HepG2 (cell line): ENCODE measurements at regions not wholly inside any gene's neighbourhood (a gene's known extent, or its start where the extent isn't known, plus 50 kb on each side); places are given as distances from the start of the nearest gene placed in this dataset.

ENCODE experiments used
- ATAC-seq: fragments of 200-7000 bp; cut with Tn5 transposase; 3 replicates; pipeline ENCODE4 v1.9.1; 2020; ENCODE audit warnings: mild to moderate bottlenecking, moderate library complexity
- BruUV-seq: library from RNA; stranded (reverse); fragments of 400-500 nt; replicated peaks from 2 replicates; lab custom pipeline; 2021; lab: Mats Ljungman, UMichigan
- CTCF ChIA-PET: fragments of 300-600 bp; formaldehyde crosslinking; extraction: SDS; loops from one replicate; lab custom pipeline; 2021; ENCODE audit warnings: low total read pairs, inconsistent platforms, low intra/inter-chr PET ratio; lab: Yijun Ruan, JAX
- POLR2A ChIA-PET: fragments of 350-600 bp; sonication (Branson Sonifier 250); formaldehyde crosslinking; loops from one replicate; lab custom pipeline; 2020; ENCODE audit warnings: antibody characterized with exemption, inconsistent platforms; lab: Yijun Ruan, JAX
- DNase-seq: peaks from one replicate; pipeline ENCODE4 v3.0.0-alpha.2; 2015; ENCODE audit warnings: low spot score
- FAIRE-seq: peaks from 3 replicates; lab custom pipeline; 2011; peaks lifted over from hg19 to GRCh38; lab: Jason Lieb, UNC
- H2AFZ ChIP-seq: one replicate; pipeline ENCODE4 v1.6.1; 2011; ENCODE audit warnings: low read length, inconsistent platforms
- H3K27ac ChIP-seq: fragments of 300-600 bp; 3 replicates; pipeline ENCODE4 v1.8.0; 2011; ENCODE audit warnings: mixed run types, mild to moderate bottlenecking, mixed read lengths, low read length, inconsistent platforms; ENCODE audit not compliant: insufficient read depth; ENCODE audit errors: extremely low read length
- H3K27me3 ChIP-seq, 2 experiments: fragments of 200-600 bp in 1 of 2; 2 replicates in 1 of 2; 3 replicates in 1 of 2; pipeline versions ENCODE4 v1.6.0 to v1.8.0; 2011; ENCODE audit warnings: low read length in 2 of 2, mild to moderate bottlenecking in 2 of 2, moderate library complexity in 2 of 2, inconsistent platforms in 1 of 2; ENCODE audit not compliant: insufficient read depth in 2 of 2, control insufficient read depth in 1 of 2
- H3K36me3 ChIP-seq, 2 experiments: fragments of 200-600 bp in 1 of 2; replicated peaks in 1 of 2; 2 replicates in 1 of 2; 3 replicates in 1 of 2; pipeline versions ENCODE4 v1.5.1 to v1.8.0; 2011; ENCODE audit warnings: low read length in 2 of 2, inconsistent platforms in 1 of 2; ENCODE audit not compliant: insufficient read depth in 2 of 2, control insufficient read depth in 1 of 2
- H3K4me1 ChIP-seq: 2 replicates; pipeline ENCODE4 v1.5.1; 2012; ENCODE audit warnings: low read length, inconsistent platforms; ENCODE audit not compliant: insufficient read depth
- H3K4me2 ChIP-seq: 2 replicates; pipeline ENCODE4 v1.6.0; 2011; ENCODE audit warnings: low read depth, low read length, inconsistent platforms
- H3K4me3 ChIP-seq, 3 experiments: fragments of 200-600 bp in 1 of 3; sonication (generic), shearing (Covaris generic) in 1 of 3; replicated peaks in 1 of 3; 2 replicates each; pipeline ENCODE4 v1.5.1; 2011 to 2016; ENCODE audit warnings: low read length in 3 of 3, inconsistent platforms in 2 of 3, low read depth in 2 of 3, mild to moderate bottlenecking in 2 of 3, control low read depth in 1 of 3, mixed read lengths in 1 of 3; ENCODE audit not compliant: insufficient read depth in 1 of 3
- H3K79me2 ChIP-seq: one replicate; pipeline ENCODE4 v1.6.1; 2011; ENCODE audit warnings: low read length, inconsistent platforms; ENCODE audit not compliant: insufficient read depth
- H3K9ac ChIP-seq: 2 replicates; pipeline ENCODE4 v1.6.0; 2011; ENCODE audit warnings: mild to moderate bottlenecking, low read depth, low read length, inconsistent platforms; ENCODE audit not compliant: insufficient read depth
- H3K9me3 ChIP-seq: 2 replicates; pipeline ENCODE4 v1.5.1; 2012; ENCODE audit warnings: mild to moderate bottlenecking, low read length
- H4K20me1 ChIP-seq: 2 replicates; pipeline ENCODE4 v1.6.0; 2011; ENCODE audit warnings: inconsistent platforms, mild to moderate bottlenecking, low read length, moderate library complexity; ENCODE audit not compliant: insufficient read depth
- EEA1 ChIP-seq: sonication (generic); formaldehyde crosslinking; IDR thresholded peaks from 2 replicates; pipeline ENCODE4 v1.5.1; 2020; ENCODE audit warnings: mild to moderate bottlenecking, missing genetic modification reagents, borderline replicate concordance
- HNRNPL ChIP-seq: fragments of 200-400 bp; formaldehyde crosslinking; IDR thresholded peaks from 2 replicates; pipeline ENCODE4 v1.6.1; 2017; ENCODE audit warnings: mild to moderate bottlenecking, low read depth, low read length
- NAIF1 ChIP-seq: sonication (generic); formaldehyde crosslinking; IDR thresholded peaks from 2 replicates; pipeline ENCODE4 v1.5.0; 2020; ENCODE audit warnings: mild to moderate bottlenecking, missing genetic modification reagents, borderline replicate concordance
- NFE2L1 ChIP-seq: sonication (generic); formaldehyde crosslinking; IDR thresholded peaks from 2 replicates; pipeline ENCODE4 v1.4.0; 2020; ENCODE audit warnings: missing genetic modification reagents, mild to moderate bottlenecking, borderline replicate concordance
- ZNF468 ChIP-seq: sonication (generic); formaldehyde crosslinking; IDR thresholded peaks from 2 replicates; pipeline ENCODE4 v1.8.0; 2022; ENCODE audit warnings: mild to moderate bottlenecking, moderate library complexity, missing genetic modification reagents
- ZNF672 ChIP-seq: sonication (generic); formaldehyde crosslinking; IDR thresholded peaks from 2 replicates; pipeline ENCODE4 v1.8.1; 2022; ENCODE audit warnings: missing genetic modification reagents
- ZNF781 ChIP-seq: sonication (generic); formaldehyde crosslinking; IDR thresholded peaks from 2 replicates; pipeline ENCODE4 v1.5.1; 2020; ENCODE audit warnings: borderline replicate concordance, mild to moderate bottlenecking, missing genetic modification reagents; ENCODE audit errors: not compliant biosample characterization
- ZSCAN22 ChIP-seq: sonication (generic); formaldehyde crosslinking; IDR thresholded peaks from 2 replicates; pipeline ENCODE4 v1.4.0; 2020; ENCODE audit warnings: mild to moderate bottlenecking, missing genetic modification reagents
- WGBS: methylation state at CpG from one replicate; pipeline ENCODE4 v1.1.6; 2017; ENCODE audit warnings: low lambda C conversion rate; 5-methylcytosine and 5-hydroxymethylcytosine counted together
- in situ Hi-C: cut with HindIII; loops from 2 replicates; pipeline ENCODE4 v1.10.0; 2017; ENCODE audit warnings: low pct_unique_long_range_greater_than_20kb; ENCODE audit not compliant: extremely low pct_ligation_motif_present
- intact Hi-C: fragments of 100-400 bp; cut with micrococcal nuclease; formaldehyde crosslinking; loops from one replicate; pipeline ENCODE4 v1.10.0; 2022; ENCODE audit not compliant: unreplicated experiment
- TF ChIP-seq, protein P1 (sequence below): sonication (generic); formaldehyde crosslinking; IDR thresholded peaks from 2 replicates; pipeline ENCODE4 v1.4.0; 2020; ENCODE audit warnings: missing genetic modification reagents
- TF ChIP-seq, protein P2 (sequence below): sonication (generic); formaldehyde crosslinking; IDR thresholded peaks from 2 replicates; pipeline ENCODE4 v1.4.0; 2020; ENCODE audit warnings: low read depth, mild to moderate bottlenecking, missing genetic modification reagents
- TF ChIP-seq, protein P3 (sequence below): sonication (generic); formaldehyde crosslinking; IDR thresholded peaks from 2 replicates; pipeline ENCODE4 v1.8.0; 2022; ENCODE audit warnings: low read depth, missing genetic modification reagents
- TF ChIP-seq, protein P4 (sequence below): IDR thresholded peaks from 2 replicates; pipeline ENCODE4 v1.6.1; 2016

DNA sequence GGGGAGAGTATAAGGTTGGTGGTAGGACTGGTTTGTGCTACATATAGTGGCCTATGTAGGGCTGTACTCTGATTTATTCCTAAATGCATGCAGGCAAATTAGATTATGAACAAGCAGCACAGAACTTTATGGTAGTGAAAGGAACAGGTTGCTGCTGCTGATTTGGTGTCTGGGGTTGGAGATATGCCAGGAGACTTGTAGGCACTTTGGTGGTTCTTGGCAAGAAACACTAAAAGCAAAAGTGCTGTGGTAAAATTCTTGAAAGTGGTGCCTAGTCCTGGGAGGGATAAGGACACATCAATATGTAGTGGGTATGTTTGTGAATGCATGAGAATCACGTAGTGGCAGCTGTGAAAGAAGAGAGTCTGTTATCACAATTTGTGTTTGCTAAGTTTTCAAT lies 2126.0 kb downstream of the TP53TG3F start:
- no peak overlapping the region for H3K27ac ChIP-seq
- no peaks in the 10 kb centered on the region for H4K20me1 ChIP-seq
- H3K9ac ChIP-seq = no peak overlapping the region
- intact Hi-C loops = loop anchor here (10.0 kb wide), 1 partner anchor 61 kb away; no protein-coding TSS in a partner anchor
- no peak overlapping the region for H2AFZ ChIP-seq
- no peak for ATAC-seq
- H3K4me2 ChIP-seq = no peak overlapping the region
- TF ChIP-seq, protein P1, sequence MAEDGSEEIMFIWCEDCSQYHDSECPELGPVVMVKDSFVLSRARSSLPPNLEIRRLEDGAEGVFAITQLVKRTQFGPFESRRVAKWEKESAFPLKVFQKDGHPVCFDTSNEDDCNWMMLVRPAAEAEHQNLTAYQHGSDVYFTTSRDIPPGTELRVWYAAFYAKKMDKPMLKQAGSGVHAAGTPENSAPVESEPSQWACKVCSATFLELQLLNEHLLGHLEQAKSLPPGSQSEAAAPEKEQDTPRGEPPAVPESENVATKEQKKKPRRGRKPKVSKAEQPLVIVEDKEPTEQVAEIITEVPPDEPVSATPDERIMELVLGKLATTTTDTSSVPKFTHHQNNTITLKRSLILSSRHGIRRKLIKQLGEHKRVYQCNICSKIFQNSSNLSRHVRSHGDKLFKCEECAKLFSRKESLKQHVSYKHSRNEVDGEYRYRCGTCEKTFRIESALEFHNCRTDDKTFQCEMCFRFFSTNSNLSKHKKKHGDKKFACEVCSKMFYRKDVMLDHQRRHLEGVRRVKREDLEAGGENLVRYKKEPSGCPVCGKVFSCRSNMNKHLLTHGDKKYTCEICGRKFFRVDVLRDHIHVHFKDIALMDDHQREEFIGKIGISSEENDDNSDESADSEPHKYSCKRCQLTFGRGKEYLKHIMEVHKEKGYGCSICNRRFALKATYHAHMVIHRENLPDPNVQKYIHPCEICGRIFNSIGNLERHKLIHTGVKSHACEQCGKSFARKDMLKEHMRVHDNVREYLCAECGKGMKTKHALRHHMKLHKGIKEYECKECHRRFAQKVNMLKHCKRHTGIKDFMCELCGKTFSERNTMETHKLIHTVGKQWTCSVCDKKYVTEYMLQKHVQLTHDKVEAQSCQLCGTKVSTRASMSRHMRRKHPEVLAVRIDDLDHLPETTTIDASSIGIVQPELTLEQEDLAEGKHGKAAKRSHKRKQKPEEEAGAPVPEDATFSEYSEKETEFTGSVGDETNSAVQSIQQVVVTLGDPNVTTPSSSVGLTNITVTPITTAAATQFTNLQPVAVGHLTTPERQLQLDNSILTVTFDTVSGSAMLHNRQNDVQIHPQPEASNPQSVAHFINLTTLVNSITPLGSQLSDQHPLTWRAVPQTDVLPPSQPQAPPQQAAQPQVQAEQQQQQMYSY (CRISPR knock-in tag) = no peak
- no peak for TF ChIP-seq ZNF781 (CRISPR knock-in tag)
- no peak for TF ChIP-seq ZSCAN22 (CRISPR knock-in tag)
- no peak for TF ChIP-seq ZNF468 (CRISPR knock-in tag)
- TF ChIP-seq NAIF1 (CRISPR knock-in tag) = no peak
- TF ChIP-seq, protein P2, sequence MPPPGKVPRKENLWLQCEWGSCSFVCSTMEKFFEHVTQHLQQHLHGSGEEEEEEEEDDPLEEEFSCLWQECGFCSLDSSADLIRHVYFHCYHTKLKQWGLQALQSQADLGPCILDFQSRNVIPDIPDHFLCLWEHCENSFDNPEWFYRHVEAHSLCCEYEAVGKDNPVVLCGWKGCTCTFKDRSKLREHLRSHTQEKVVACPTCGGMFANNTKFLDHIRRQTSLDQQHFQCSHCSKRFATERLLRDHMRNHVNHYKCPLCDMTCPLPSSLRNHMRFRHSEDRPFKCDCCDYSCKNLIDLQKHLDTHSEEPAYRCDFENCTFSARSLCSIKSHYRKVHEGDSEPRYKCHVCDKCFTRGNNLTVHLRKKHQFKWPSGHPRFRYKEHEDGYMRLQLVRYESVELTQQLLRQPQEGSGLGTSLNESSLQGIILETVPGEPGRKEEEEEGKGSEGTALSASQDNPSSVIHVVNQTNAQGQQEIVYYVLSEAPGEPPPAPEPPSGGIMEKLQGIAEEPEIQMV = no peak
- TF ChIP-seq HNRNPL = no peak
- TF ChIP-seq ZNF672 (CRISPR knock-in tag) = no peak
- no peak for TF ChIP-seq EEA1 (CRISPR knock-in tag)
- TF ChIP-seq, protein P3, sequence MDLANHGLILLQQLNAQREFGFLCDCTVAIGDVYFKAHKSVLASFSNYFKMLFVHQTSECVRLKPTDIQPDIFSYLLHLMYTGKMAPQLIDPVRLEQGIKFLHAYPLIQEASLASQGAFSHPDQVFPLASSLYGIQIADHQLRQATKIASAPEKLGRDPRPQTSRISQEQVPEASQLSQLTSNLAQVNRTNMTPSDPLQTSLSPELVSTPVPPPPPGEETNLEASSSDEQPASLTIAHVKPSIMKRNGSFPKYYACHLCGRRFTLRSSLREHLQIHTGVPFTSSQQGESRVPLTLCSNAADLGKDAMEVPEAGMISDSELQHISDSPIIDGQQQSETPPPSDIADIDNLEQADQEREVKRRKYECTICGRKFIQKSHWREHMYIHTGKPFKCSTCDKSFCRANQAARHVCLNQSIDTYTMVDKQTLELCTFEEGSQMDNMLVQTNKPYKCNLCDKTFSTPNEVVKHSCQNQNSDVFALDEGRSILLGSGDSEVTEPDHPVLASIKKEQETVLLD (CRISPR knock-in tag) = no peak
- no peak for TF ChIP-seq NFE2L1 (CRISPR knock-in tag)
- TF ChIP-seq, protein P4, sequence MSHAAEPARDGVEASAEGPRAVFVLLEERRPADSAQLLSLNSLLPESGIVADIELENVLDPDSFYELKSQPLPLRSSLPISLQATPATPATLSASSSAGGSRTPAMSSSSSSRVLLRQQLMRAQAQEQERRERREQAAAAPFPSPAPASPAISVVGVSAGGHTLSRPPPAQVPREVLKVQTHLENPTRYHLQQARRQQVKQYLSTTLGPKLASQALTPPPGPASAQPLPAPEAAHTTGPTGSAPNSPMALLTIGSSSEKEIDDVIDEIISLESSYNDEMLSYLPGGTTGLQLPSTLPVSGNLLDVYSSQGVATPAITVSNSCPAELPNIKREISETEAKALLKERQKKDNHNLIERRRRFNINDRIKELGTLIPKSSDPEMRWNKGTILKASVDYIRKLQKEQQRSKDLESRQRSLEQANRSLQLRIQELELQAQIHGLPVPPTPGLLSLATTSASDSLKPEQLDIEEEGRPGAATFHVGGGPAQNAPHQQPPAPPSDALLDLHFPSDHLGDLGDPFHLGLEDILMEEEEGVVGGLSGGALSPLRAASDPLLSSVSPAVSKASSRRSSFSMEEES = no peak
- TF ChIP-seq, all 625 proteins: peak for 0
- BruUV-seq = no TSS peak
- Histone ChIP-seq H3K27me3 (no peaks in the 10 kb centered on the region; a peak in 1 of 5 replicates), H3K9me3 (peaks cover 94% of the 10 kb centered on the region), H3K4me3 (no peak overlapping the region), H3K4me1 (no peaks in the 10 kb centered on the region), H3K36me3 (no peaks in the 10 kb centered on the region), H3K79me2 (no peaks in the 10 kb centered on the region)
- DNase-seq = no peak
- in situ Hi-C loops = no loop called here
- POLR2A ChIA-PET = no interaction called here
- WGBS = 8% methylated on average over 1 of the region's 1 CpG
- CTCF ChIA-PET = no interaction called here
- FAIRE-seq = no peak
